HCT116 (cell line): ENCODE measurements at regions not wholly inside any gene's neighbourhood (a gene's known extent, or its start where the extent isn't known, plus 50 kb on each side); places are given as distances from the start of the nearest gene placed in this dataset.

ENCODE experiments used
- ATAC-seq: fragments of 200-7000 bp; cut with Tn5 transposase; 2 replicates; pipeline ENCODE4 v1.9.1; 2020; ENCODE audit warnings: mild to moderate bottlenecking, moderate library complexity
- BruUV-seq: library from RNA; stranded (reverse); fragments of 400-500 nt; replicated peaks from 2 replicates; lab custom pipeline; 2021; lab: Mats Ljungman, UMichigan
- CTCF ChIA-PET: fragments of 300-600 bp; sonication (Branson Sonifier 250); formaldehyde crosslinking; loops from one replicate; lab custom pipeline; 2021; ENCODE audit warnings: antibody characterized with exemption; lab: Charles Lee
- POLR2A ChIA-PET: fragments of 300-600, 350-600 bp; sonication (Branson Sonifier 250); formaldehyde crosslinking; loops from one replicate; lab custom pipeline; 2021; ENCODE audit warnings: antibody characterized with exemption; lab: Charles Lee
- RAD21 ChIA-PET, 2 experiments: fragments of 300-600 bp; sonication (Branson Sonifier 250); formaldehyde crosslinking; loops; one replicate each; lab custom pipeline; 2023; ENCODE audit warnings: low total read pairs in 2 of 2; ENCODE audit not compliant: uncharacterized antibody in 2 of 2, unreplicated experiment in 2 of 2, low non-redundant PET in 1 of 2; lab: Charles Lee
- DNase-seq: peaks from one replicate; pipeline ENCODE4 v3.0.0-alpha.2; 2010; ENCODE audit warnings: low read depth, low spot score
- H2AFZ ChIP-seq: fragments of 200-600 bp; shearing (Covaris generic), sonication (generic); 2 replicates; pipeline ENCODE4 v1.6.1; 2017; ENCODE audit warnings: low read depth, mixed run types, mixed read lengths, antibody characterized with exemption, low read length; ENCODE audit not compliant: poor library complexity, severe bottlenecking
- H3K27ac ChIP-seq: 2 replicates; pipeline ENCODE4 v1.5.1; 2012; ENCODE audit warnings: low read depth, low read length
- H3K27me3 ChIP-seq: fragments of 200-600 bp; sonication (generic); 2 replicates; pipeline ENCODE4 v1.6.1; 2016; ENCODE audit warnings: mixed run types, low read length, mixed read lengths; ENCODE audit not compliant: insufficient read depth
- H3K36me3 ChIP-seq, 2 experiments: fragments of 200-500 bp in 1 of 2; fragments of 200-600 bp in 1 of 2; sonication (Bioruptor generic) in 1 of 2; sonication (generic) in 1 of 2; 2 replicates each; pipeline versions ENCODE4 v1.5.1 to v1.6.1; 2014 to 2016; ENCODE audit warnings: low read length in 2 of 2, inconsistent platforms in 1 of 2, mixed read lengths in 1 of 2, mixed run types in 1 of 2; ENCODE audit not compliant: insufficient read depth in 2 of 2, control insufficient read depth in 1 of 2
- H3K4me1 ChIP-seq, 2 experiments: fragments of 200-600 bp in 1 of 2; sonication (generic) in 1 of 2; 2 replicates each; pipeline versions ENCODE4 v1.5.1 to v1.6.1; 2012 to 2017; ENCODE audit warnings: low read length in 2 of 2, inconsistent platforms in 1 of 2, mild to moderate bottlenecking in 1 of 2, mixed read lengths in 1 of 2, mixed run types in 1 of 2, moderate library complexity in 1 of 2; ENCODE audit not compliant: insufficient read depth in 2 of 2, control insufficient read depth in 1 of 2
- H3K4me2 ChIP-seq: fragments of 200-600 bp; sonication (generic); 2 replicates; pipeline ENCODE4 v1.6.1; 2017; ENCODE audit warnings: mixed run types, low read length, mixed read lengths
- H3K4me3 ChIP-seq, 2 experiments: fragments of 200-600 bp in 1 of 2; sonication (generic) in 1 of 2; replicated peaks in 1 of 2; 2 replicates each; pipeline ENCODE4 v1.5.1; 2011 to 2016; ENCODE audit warnings: low read length in 2 of 2, control low read depth in 1 of 2, low read depth in 1 of 2, mild to moderate bottlenecking in 1 of 2, mixed read lengths in 1 of 2, mixed run types in 1 of 2
- H3K79me2 ChIP-seq: fragments of 200-600 bp; sonication (generic); 2 replicates; pipeline ENCODE4 v1.6.1; 2017; ENCODE audit warnings: mild to moderate bottlenecking, mixed run types, low read length, moderate library complexity, mixed read lengths; ENCODE audit not compliant: insufficient read depth
- H3K9ac ChIP-seq: fragments of 200-600 bp; sonication (generic); 2 replicates; pipeline ENCODE4 v1.6.1; 2016; ENCODE audit warnings: low read length, mixed read lengths
- H3K9me2 ChIP-seq: fragments of 200-600 bp; sonication (generic), shearing (Covaris generic); 2 replicates; pipeline ENCODE4 v1.6.1; 2017; ENCODE audit warnings: mixed run types, mild to moderate bottlenecking, moderate library complexity; ENCODE audit not compliant: insufficient read depth
- H3K9me3 ChIP-seq, 2 experiments: fragments of 200-500 bp in 1 of 2; fragments of 200-600 bp in 1 of 2; sonication (Bioruptor generic) in 1 of 2; sonication (generic) in 1 of 2; 2 replicates each; pipeline ENCODE4 v1.6.1; 2014 to 2017; ENCODE audit warnings: low read length in 2 of 2, mixed read lengths in 2 of 2, inconsistent platforms in 1 of 2, low read depth in 1 of 2, mild to moderate bottlenecking in 1 of 2, mixed run types in 1 of 2, moderate library complexity in 1 of 2; ENCODE audit not compliant: control insufficient read depth in 1 of 2, insufficient read depth in 1 of 2
- H4K20me1 ChIP-seq: fragments of 200-600 bp; sonication (generic), shearing (Covaris generic); 2 replicates; pipeline ENCODE4 v1.6.1; 2017; ENCODE audit warnings: mixed run types, mild to moderate bottlenecking, moderate library complexity; ENCODE audit not compliant: insufficient read depth
- ATF3 ChIP-seq: IDR thresholded peaks from 2 replicates; pipeline ENCODE4 v1.6.1; 2012
- CTCF ChIP-seq, 3 experiments: fragments of 200-600 bp in 1 of 3; sonication (generic) in 1 of 3; IDR thresholded peaks in 2 of 3; conservative IDR thresholded peaks in 1 of 3; 2 replicates each; pipeline ENCODE4 v1.5.1; 2012 to 2017; ENCODE audit warnings: low read depth in 2 of 3, low read length in 2 of 3, antibody characterized with exemption in 1 of 3, borderline replicate concordance in 1 of 3, control low read depth in 1 of 3, mild to moderate bottlenecking in 1 of 3, mixed read lengths in 1 of 3, mixed run types in 1 of 3, moderate library complexity in 1 of 3; ENCODE audit not compliant: insufficient read depth in 1 of 3
- MAX ChIP-seq: IDR thresholded peaks from 2 replicates; pipeline ENCODE4 v1.6.1; 2012
- POLR2A ChIP-seq: IDR thresholded peaks from 2 replicates; pipeline ENCODE4 v1.7.0; 2011; ENCODE audit warnings: borderline replicate concordance; ENCODE audit not compliant: insufficient read depth, insufficient read length; ENCODE audit errors: extremely low read depth
- REST ChIP-seq: IDR thresholded peaks from 2 replicates; pipeline ENCODE4 v1.6.1; 2012; ENCODE audit warnings: low read depth
- ZNF274 ChIP-seq: fragments of 200-500 bp; sonication (Bioruptor generic); IDR thresholded peaks from 2 replicates; pipeline ENCODE4 v1.6.1; 2014; ENCODE audit warnings: mild to moderate bottlenecking, low read depth, low read length, inconsistent platforms
- intact Hi-C: fragments of 100-400 bp; cut with micrococcal nuclease; formaldehyde crosslinking; loops from 2 replicates; pipeline ENCODE4 v1.10.0; 2022

GRCh38 chr14:53766106-53766505 is 190.5 kb downstream of the BMP4 start:
- intact Hi-C loops: no loop called here
- H3K27ac ChIP-seq: no peak overlapping the region
- peaks cover 0 to 5% of the 10 kb centered on the region in 2 experiments; a peak in 1 of 4 replicates for H3K36me3 ChIP-seq
- no peaks in the 10 kb centered on the region for H3K9me2 ChIP-seq
- H3K9me3 ChIP-seq: no peaks in the 10 kb centered on the region
- CTCF ChIA-PET: no interaction called here
- POLR2A ChIA-PET: no interaction called here
- RAD21 ChIA-PET: interaction anchor here in 1 of 2 experiments (0.6 kb wide), 1 partner anchor 69 kb away, joined by 3 read pairs; no protein-coding TSS in a partner anchor
- no peaks in the 10 kb centered on the region for H4K20me1 ChIP-seq
- no peak for DNase-seq
- H2AFZ ChIP-seq: no peak overlapping the region
- TF ChIP-seq POLR2A: no peak
- no peak for TF ChIP-seq ZNF274
- TF ChIP-seq ATF3: no peak
- no peak for TF ChIP-seq MAX
- no peak for TF ChIP-seq REST
- TF ChIP-seq CTCF (IDR thresholded peaks at IDR 0.05 in 2 of 3, conservative IDR thresholded peaks at IDR 0.05 in 1 of 3; ENCODE audit: borderline replicate concordance in 1 of 3, insufficient read depth in 1 of 3, low read depth in 2 of 3, low read length in 2 of 3): no peak
- TF ChIP-seq, all 23 proteins: peak for 0
- ATAC-seq: no peak
- no peak overlapping the region for H3K9ac ChIP-seq
- no TSS peak for BruUV-seq
- H3K4me2 ChIP-seq: no peak overlapping the region
- no peaks in the 10 kb centered on the region for H3K79me2 ChIP-seq
- no peaks in the 10 kb centered on the region for H3K27me3 ChIP-seq
- H3K4me1 ChIP-seq: peaks cover 0 to 8% of the 10 kb centered on the region in 2 experiments; a peak in 2 of 4 replicates
- no peak overlapping the region for H3K4me3 ChIP-seq
